Fibroblast of lung (primary cell): ENCODE measurements at regions not wholly inside any gene's neighbourhood (a gene's known extent, or its start where the extent isn't known, plus 50 kb on each side); places are given as distances from the start of the nearest gene placed in this dataset.

Source experiments
- DNase-seq, 2 donors: peaks; one replicate each; pipeline versions ENCODE4 v3.0.0 to v3.0.0-alpha.2; 2010; ENCODE audit warnings: low read depth in 2 of 2
- H2AFZ ChIP-seq: 2 replicates; pipeline ENCODE4 v1.5.1; 2012; ENCODE audit warnings: low read length, control low read depth, inconsistent platforms
- H3K27ac ChIP-seq: 2 replicates; pipeline ENCODE4 v1.5.1; 2011; ENCODE audit warnings: low read length, control low read depth; ENCODE audit not compliant: insufficient read depth
- H3K27me3 ChIP-seq: 2 replicates; pipeline ENCODE4 v1.5.1; 2011; ENCODE audit warnings: mild to moderate bottlenecking, low read length; ENCODE audit not compliant: control insufficient read depth, insufficient read depth
- H3K36me3 ChIP-seq: 2 replicates; pipeline ENCODE4 v1.5.1; 2011; ENCODE audit warnings: low read length; ENCODE audit not compliant: control insufficient read depth, insufficient read depth
- H3K4me1 ChIP-seq: 2 replicates; pipeline ENCODE4 v1.5.1; 2011; ENCODE audit warnings: low read length; ENCODE audit not compliant: control insufficient read depth, insufficient read depth; ENCODE audit errors: extremely low read depth
- H3K4me2 ChIP-seq: 2 replicates; pipeline ENCODE4 v1.5.1; 2011; ENCODE audit warnings: low read length, control low read depth; ENCODE audit not compliant: insufficient read depth; ENCODE audit errors: extremely low read depth
- H3K4me3 ChIP-seq, 4 experiments: fragments of 200-600 bp in 1 of 4; sonication (generic) in 1 of 4; replicated peaks in 1 of 4; 2 replicates each; pipeline ENCODE4 v1.5.1; 2011 to 2016; ENCODE audit warnings: low read length in 4 of 4, low read depth in 3 of 4, mild to moderate bottlenecking in 3 of 4, control low read depth in 2 of 4, inconsistent platforms in 1 of 4, mixed read lengths in 1 of 4; ENCODE audit not compliant: insufficient read depth in 1 of 4; ENCODE audit errors: control extremely low read depth in 1 of 4
- H3K79me2 ChIP-seq: 2 replicates; pipeline ENCODE4 v1.5.1; 2012; ENCODE audit warnings: mild to moderate bottlenecking, low read length, inconsistent platforms; ENCODE audit not compliant: control insufficient read depth, insufficient read depth
- H3K9ac ChIP-seq: 2 replicates; pipeline ENCODE4 v1.5.1; 2011; ENCODE audit warnings: mild to moderate bottlenecking, low read length, control low read depth; ENCODE audit not compliant: insufficient read depth
- H3K9me3 ChIP-seq: 2 replicates; pipeline ENCODE4 v1.5.1; 2012; ENCODE audit warnings: low read depth, low read length; ENCODE audit not compliant: control insufficient read depth, insufficient read depth
- H4K20me1 ChIP-seq: 2 replicates; pipeline ENCODE4 v1.5.1; 2011; ENCODE audit warnings: low read length; ENCODE audit not compliant: control insufficient read depth, insufficient read depth; ENCODE audit errors: extremely low read depth
- EZH2 ChIP-seq: IDR thresholded peaks from 2 replicates; pipeline ENCODE4 v1.5.1; 2012; ENCODE audit warnings: low read length, control low read depth, mild to moderate bottlenecking; ENCODE audit errors: missing control alignments
- TF ChIP-seq, protein P1 (sequence below), 2 donors: IDR thresholded peaks in 1 of 2; conservative IDR thresholded peaks in 1 of 2; 1 replicate in 1 of 2; 2 replicates in 1 of 2; pipeline ENCODE4 v1.5.1; 2011 to 2012; ENCODE audit warnings: low read length in 2 of 2, control low read depth in 1 of 2, inconsistent platforms in 1 of 2, low read depth in 1 of 2, mild to moderate bottlenecking in 1 of 2

DNA sequence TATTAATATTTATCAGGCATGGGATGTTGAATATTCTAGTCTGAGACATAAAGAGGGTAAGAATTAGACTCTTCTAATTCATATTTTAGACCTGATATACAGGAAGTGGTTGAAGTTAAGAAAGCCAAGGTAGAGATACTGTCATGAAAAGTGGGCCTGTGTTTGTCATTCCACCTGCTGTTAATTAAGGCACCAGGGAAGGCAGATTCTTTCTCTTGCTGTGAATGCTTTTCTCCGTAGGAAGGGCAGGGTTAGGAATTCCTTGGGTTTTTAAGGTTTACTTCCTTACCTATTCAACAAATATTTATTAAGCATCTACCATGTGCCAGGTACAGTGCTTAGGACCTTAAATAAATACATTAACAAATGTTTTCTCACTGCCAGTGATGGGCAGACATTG, 196.4 kb downstream of the CAVIN4 start:
- no peak for DNase-seq
- H2AFZ ChIP-seq: no peak overlapping the region
- no peaks in the 10 kb centered on the region for H4K20me1 ChIP-seq
- H3K4me2 ChIP-seq: no peak overlapping the region
- H3K4me1 ChIP-seq: no peaks in the 10 kb centered on the region
- H3K9ac ChIP-seq: no peak overlapping the region
- H3K9me3 ChIP-seq: no peaks in the 10 kb centered on the region
- TF ChIP-seq EZH2: no peak
- TF ChIP-seq, protein P1, sequence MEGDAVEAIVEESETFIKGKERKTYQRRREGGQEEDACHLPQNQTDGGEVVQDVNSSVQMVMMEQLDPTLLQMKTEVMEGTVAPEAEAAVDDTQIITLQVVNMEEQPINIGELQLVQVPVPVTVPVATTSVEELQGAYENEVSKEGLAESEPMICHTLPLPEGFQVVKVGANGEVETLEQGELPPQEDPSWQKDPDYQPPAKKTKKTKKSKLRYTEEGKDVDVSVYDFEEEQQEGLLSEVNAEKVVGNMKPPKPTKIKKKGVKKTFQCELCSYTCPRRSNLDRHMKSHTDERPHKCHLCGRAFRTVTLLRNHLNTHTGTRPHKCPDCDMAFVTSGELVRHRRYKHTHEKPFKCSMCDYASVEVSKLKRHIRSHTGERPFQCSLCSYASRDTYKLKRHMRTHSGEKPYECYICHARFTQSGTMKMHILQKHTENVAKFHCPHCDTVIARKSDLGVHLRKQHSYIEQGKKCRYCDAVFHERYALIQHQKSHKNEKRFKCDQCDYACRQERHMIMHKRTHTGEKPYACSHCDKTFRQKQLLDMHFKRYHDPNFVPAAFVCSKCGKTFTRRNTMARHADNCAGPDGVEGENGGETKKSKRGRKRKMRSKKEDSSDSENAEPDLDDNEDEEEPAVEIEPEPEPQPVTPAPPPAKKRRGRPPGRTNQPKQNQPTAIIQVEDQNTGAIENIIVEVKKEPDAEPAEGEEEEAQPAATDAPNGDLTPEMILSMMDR (conservative IDR thresholded peaks at IDR 0.05 in 1 of 2, IDR thresholded peaks at IDR 0.05 in 1 of 2; ENCODE audit: low read depth in 1 of 2, low read length in 2 of 2): no peak
- no peak overlapping the region for H3K27ac ChIP-seq
- H3K36me3 ChIP-seq: no peaks in the 10 kb centered on the region
- no peaks in the 10 kb centered on the region for H3K27me3 ChIP-seq
- H3K4me3 ChIP-seq: no peak overlapping the region
- H3K79me2 ChIP-seq: no peaks in the 10 kb centered on the region

DNA sequence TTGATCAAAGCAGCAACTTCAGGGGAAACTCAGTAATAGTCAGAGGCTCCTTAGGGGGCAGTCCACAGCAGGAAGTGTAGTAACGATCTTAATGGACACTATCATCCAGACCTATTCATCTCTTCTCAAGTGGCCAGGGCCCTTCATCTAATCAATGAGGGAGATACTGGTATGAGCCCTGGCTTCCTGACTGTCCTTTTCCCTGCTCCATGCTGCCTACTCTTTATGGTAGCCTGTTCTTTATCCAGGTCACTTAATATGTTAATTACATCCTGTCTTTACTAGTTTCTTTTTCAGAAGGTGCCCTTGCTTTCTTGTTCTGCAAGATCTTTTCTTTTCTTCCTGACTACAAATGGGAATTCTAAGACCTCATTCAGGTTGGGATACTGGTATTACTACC, 197.1 kb downstream of the CAVIN4 start:
- H3K27ac ChIP-seq: no peak overlapping the region
- no peaks in the 10 kb centered on the region for H3K4me1 ChIP-seq
- no peak for TF ChIP-seq EZH2
- no peaks in the 10 kb centered on the region for H3K36me3 ChIP-seq
- no peaks in the 10 kb centered on the region for H3K79me2 ChIP-seq
- no peaks in the 10 kb centered on the region for H4K20me1 ChIP-seq
- H3K4me3 ChIP-seq: no peak overlapping the region
- no peak for DNase-seq
- no peak overlapping the region for H3K4me2 ChIP-seq
- no peaks in the 10 kb centered on the region for H3K9me3 ChIP-seq
- no peak overlapping the region for H3K9ac ChIP-seq
- no peaks in the 10 kb centered on the region for H3K27me3 ChIP-seq
- no peak overlapping the region for H2AFZ ChIP-seq

DNA sequence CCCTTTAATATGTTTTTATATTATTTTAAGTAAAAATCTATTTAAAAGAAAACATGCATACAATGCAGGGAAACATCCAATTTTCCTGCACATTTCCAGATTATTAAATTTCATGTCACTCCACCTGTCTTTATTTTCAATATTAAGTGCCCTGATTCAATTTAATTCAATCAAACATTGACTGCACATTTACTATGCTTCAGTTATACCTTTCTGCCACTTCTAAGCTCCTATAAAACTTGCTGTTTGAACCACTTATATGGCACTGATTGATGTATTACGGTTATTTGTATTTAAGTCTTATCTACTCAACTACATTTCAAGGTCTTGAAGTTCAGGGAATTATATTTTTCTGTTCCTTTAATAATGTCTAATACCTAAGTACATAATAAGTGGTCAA, 198.0 kb downstream of the CAVIN4 start:
- no peaks in the 10 kb centered on the region for H3K4me1 ChIP-seq
- H3K27ac ChIP-seq: no peak overlapping the region
- DNase-seq: no peak
- TF ChIP-seq EZH2: no peak
- TF ChIP-seq, protein P1 (conservative IDR thresholded peaks at IDR 0.05 in 1 of 2, IDR thresholded peaks at IDR 0.05 in 1 of 2; ENCODE audit: low read depth in 1 of 2, low read length in 2 of 2): no peak
- no peaks in the 10 kb centered on the region for H3K9me3 ChIP-seq
- H3K27me3 ChIP-seq: no peaks in the 10 kb centered on the region
- no peak overlapping the region for H3K4me2 ChIP-seq
- no peak overlapping the region for H3K9ac ChIP-seq
- H3K4me3 ChIP-seq: no peak overlapping the region
- no peak overlapping the region for H2AFZ ChIP-seq
- no peaks in the 10 kb centered on the region for H3K36me3 ChIP-seq
- H4K20me1 ChIP-seq: no peaks in the 10 kb centered on the region
- H3K79me2 ChIP-seq: no peaks in the 10 kb centered on the region
